DND-41 (cell line): ENCODE measurements at regions not wholly inside any gene's neighbourhood (a gene's known extent, or its start where the extent isn't known, plus 50 kb on each side); places are given as distances from the start of the nearest gene placed in this dataset.

Experiments used
- CTCF ChIP-seq: IDR thresholded peaks from 2 replicates; pipeline ENCODE4 v1.5.1; 2012; ENCODE audit warnings: borderline replicate concordance, low read length, moderate library complexity, mild to moderate bottlenecking; ENCODE audit not compliant: poor library complexity, severe bottlenecking; ENCODE audit errors: extremely low read depth
- EZH2 ChIP-seq: IDR thresholded peaks from 3 replicates; pipeline ENCODE4 v1.6.1; 2012; ENCODE audit warnings: borderline replicate concordance, low read depth, mild to moderate bottlenecking, moderate library complexity, low read length, inconsistent platforms; ENCODE audit not compliant: severe bottlenecking

DNA sequence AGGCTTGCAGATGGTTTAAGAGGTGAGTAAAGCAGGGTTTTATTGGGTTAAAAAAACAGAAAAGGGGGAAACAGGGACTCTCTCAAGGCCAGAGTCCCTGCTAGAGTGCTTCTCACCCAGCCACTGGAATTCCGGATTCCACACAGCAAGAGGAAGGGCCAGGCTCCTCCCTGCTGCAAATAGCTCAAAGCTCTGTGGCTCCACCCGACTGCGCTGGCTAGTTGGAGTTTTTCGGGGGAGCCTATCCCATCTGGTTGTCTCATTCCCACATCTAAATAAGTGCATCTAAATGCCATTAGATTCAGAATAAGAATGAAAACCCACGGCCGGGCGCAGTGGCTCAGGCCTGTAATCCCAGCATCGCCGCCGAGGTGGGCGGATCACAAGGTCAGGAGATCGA lies 791.5 kb downstream of the SLC16A7 start:
- TF ChIP-seq EZH2 (no peak), CTCF (no peak)
